ENCODE measurements at regions not wholly inside any gene's neighbourhood (a gene's known extent, or its start where the extent isn't known, plus 50 kb on each side); places are given as distances from the start of the nearest gene placed in this dataset.
"Not testable (repeated sequence)": the region's sequence is repeated elsewhere in the genome, so short reads cannot be mapped to it uniquely, and the experiment has no call there.

DNA sequence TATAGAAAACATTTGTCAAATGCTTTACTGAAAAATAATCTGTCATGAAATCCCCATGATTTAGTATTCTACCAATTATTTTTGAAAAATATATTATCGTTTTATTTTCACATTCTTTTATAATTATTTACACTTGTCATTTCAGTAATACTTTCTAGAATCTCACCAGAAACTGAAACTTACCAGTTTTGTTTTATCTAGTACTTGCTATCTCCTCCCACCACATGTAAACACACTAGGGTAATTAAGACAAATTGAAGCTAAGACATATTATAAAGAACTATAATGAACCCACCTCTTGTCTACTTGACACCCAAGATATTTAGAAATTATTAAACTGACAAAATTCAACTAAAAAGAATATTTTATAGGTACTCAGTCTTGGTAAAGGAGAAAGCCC lies 51.5 kb upstream of the GRM3 start:
- no peak for DNase-seq

DNA sequence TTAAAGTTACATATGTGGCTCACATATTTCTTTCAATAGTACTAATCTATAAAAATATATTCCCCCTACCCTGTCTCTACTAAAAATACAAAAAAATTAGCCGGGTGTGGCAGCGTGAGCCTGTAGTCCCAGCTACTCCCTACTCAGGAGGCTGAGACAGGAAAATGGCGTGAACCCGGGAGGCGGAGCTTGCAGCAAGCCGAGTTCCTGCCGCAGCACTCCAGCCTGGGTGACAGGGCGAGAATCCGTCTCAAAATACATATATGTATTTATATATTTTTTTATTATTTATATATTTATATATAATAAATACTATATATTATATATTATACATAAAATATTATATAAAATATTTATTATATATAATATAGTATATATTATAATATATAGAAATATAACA lies 69.7 kb upstream of the GRM3 start:
- no peak for DNase-seq

- DNase-seq, result no peak
These were observed 84.8 kb upstream of the GRM3 start for GRCh38 chr7:86558680-86559501.

GRCh38 chr7:86534641-86535040 lies 109.1 kb upstream of the GRM3 start:
- DNase-seq, result no peak

- no peak for DNase-seq
These were observed 139.5 kb upstream of the GRM3 start for GRCh38 chr7:86504229-86504628.

DNA sequence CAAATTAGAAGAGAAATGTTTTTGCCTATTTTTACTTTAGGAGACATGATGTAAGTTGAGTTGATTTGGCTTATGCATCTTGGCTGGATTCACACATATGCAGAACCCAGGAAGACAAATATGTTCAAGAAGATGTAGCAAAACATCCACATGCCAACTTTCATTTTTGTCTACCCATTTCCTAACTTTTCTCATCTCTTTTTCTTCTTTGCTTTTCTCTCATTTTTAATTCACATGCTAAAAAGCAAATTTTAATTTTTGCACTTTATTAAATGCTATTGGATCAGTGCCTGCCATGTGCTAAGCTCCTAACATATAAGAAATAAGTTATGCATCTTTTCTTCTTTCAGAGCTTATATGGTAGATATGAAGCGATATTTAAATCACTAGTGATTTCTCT lies 143.7 kb upstream of the GRM3 start:
- DNase-seq, result no peak

DNA sequence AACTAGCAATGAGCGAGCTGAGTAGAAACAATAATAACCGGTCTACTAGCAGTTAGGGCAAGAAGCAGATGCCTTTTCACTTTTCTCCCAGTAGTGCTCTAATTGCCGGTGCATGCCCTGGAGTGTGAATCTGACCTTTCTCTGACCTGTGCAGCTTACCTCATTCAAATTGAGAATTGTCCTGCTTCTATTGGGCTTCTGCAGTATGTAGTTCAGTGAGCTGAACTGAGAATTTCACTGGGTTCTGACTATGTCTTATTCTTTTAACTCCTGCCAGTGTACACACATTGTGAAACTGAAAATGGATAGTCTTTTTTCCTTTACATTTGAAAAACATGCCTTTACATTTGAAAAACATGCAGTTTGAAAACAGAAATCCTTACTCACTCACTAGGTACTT lies 157.9 kb upstream of the GRM3 start:
- no peak for DNase-seq

DNA sequence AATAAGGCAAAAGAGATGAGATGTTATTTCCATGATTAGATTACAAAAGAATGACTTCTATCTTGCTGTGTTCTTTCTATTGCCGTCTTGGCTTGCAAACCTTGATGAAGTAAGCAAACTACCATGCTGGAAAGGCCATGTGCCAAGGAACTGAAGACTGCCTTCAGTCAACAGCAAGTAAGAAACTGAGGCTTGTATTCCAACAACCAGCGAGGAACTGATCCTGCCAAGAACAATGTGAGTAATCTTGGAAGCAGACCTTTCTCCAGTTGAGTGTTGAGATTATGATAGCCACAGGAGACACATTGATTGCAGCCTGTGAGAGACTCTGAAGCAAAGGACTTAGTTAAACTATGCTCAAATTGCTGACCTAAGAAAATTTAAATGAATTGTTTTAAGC lies 164.6 kb upstream of the GRM3 start:
- DNase-seq, result no peak

DNA sequence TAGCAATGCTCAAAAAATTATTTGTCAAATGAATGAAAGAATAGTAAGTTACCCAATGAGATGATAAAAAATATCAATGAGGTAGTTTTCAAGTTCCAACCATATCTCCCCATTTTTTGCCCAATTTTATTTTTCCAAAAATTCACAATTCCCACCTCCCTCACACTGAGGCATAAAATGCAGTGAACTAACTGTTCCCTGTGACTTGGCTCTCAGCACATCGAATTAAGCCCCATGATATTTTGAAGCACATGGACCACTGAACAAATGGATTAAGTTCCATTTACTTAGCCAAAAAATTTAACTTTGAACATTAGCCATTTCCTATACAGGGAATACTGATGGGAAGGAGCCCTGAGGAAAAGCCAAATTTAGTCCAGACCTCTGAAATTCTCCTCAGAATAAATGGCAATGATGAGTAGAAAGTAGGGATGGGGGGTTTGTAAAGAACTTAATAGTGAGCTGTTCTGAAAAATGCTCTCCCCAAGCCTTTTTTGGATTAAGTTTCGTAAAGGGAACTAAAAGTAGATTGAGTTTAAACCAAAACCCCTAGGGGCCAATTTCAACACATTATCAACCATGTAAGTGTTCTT lies 166.3 kb upstream of the GRM3 start:
- DNase-seq, result no peak

DNA sequence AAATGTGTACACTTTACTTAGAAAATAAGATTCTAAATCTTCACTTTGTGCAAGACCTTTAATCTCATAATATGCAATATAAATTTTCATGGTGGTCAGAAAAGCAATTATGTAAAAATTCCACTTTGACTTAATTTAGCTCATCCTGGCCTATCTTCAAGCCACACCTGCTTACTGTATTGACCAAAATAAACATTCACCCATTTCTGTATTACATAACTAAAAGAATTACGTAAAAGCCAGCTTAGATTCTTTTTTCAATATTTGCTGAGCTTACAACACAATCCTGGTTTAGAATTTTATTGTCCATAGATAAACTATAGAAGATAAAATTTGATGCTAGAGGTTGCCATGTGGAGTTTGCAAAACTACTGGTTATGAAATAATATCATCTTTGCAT lies 172.9 kb upstream of the GRM3 start:
- DNase-seq, result no peak

- peak; percentile 62 for DNase-seq
These were observed 173.9 kb upstream of the GRM3 start for GRCh38 chr7:86469680-86470295.

DNA sequence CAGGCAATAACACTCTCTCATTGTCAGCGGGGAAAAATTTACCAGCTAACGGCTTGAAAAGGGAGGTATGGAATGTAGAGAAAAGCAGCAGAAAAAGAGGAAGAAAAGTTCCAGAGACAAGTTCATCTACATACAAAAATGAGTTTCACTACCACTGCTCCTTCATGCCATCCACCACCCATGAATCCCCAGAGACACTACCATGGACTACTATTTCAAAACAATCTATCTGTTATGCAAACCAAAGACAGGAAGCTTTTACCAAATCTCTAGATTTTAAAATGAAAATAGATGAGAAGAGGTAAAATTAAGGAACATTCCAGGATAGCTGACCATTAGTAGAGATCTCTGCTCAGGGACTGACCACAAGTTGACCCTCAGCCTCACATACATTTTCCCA lies 189.0 kb upstream of the GRM3 start:
- no peak for DNase-seq

GRCh38 chr7:86453454-86453853 lies 190.3 kb upstream of the GRM3 start:
- no peak for DNase-seq

GRCh38 chr7:86448856-86449255 lies 194.9 kb upstream of the GRM3 start:
- no peak for DNase-seq

GRCh38 chr7:86445285-86445684 lies 198.4 kb upstream of the GRM3 start:
- no peak for DNase-seq

DNA sequence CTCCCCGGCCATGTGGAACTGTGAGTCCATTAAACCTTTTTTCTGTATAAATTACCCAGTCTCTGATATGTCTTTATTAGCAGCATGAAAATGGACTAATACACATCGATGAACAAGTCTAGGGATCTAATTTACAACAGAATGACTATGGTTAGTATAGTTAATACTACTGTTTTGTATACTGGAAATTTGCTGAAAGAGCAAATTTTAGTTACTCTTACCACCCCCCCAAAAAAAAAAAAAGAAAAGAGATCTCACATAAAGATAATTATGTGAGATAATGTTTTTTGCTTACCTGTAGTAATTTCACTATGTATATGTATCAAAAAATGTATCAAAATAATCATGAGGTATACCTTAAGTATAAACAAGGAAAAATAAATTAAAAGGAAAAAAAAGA lies 199.5 kb upstream of the GRM3 start:
- no peak for DNase-seq

DNA sequence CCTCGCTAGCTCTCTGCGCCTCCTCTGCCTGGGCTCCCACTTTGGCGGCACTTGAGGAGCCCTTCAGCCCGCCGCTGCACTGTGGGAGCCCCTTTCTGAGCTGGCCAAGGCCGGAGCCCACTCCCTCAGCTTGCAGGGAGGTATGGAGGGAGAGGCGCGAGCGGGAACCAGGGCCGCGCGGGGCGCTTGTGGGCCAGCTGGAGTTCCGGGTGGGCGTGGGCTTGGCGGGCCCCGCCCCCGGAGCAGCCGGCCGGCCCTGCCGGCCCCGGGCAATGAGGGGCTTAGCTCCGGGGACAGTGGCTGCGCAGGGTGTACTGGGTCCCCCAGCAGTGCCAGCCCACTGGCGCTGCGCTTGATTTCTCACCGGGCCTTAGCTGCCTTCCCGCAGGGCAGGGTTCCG lies 203.3 kb upstream of the GRM3 start:
- not testable (repeated sequence) for DNase-seq

- DNase-seq, result no peak
These were observed 205.7 kb upstream of the GRM3 start for GRCh38 chr7:86437951-86438450.

DNA sequence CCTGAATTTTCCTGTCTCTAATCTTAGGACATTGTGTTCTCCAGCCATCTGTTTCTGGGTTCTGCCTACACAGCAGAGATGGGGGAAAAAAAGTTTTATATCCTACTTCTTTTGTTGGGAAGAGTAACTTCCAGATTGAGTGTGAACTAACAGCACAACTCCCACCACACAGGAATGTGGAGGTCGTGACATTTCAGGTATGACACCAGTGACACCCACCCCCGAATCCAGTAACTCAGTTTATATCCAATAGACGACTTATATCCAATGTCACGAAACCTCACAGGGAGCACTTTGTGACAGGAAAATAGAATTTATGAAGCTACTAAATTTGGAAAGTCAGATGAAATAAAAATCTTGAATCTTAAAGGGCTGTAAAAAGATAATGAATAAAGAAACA lies 211.9 kb upstream of the GRM3 start:
- no peak for DNase-seq

- no peak for DNase-seq
These were observed 231.9 kb upstream of the GRM3 start for GRCh38 chr7:86411814-86412213.

GRCh38 chr7:86407291-86407690 lies 236.4 kb upstream of the GRM3 start:
- no peak for DNase-seq

DNA sequence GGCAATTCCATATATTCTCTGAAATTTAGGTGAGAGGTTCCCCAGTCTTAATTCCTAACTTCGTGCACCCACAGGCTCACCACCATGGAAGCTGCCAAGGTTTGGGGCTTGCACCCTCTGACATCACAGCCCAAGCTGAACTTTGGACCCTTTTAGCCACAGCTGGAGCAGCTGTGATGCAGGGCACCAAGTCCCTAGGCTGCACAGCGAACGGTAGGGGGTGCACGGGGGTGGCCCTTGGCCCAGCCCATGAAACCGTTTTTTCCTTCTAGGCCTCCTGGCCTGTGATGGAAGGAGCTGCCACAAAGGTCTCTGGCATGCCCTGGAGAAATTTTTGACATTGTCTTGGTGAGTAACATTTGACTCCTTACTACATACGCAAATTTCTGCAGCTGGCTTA lies 251.9 kb upstream of the GRM3 start:
- no peak for DNase-seq

DNA sequence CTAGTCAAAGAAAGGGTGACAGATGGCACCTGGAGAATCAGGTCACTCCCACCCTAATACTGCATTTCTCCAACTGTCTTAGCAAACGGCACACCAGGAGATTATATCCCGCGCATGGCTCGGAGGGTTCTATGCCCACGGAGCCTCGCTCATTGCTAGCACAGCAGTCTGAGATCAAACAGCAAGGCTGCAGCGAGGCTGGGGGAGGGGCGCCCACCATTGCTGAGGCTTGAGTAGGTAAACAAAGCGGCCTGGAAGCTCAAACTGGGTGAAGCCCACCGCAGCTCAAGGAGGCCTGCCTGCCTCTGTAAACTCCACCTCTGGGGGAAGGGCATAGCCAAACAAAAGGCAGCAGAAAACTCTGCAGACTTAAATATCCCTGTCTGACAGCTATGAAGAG lies 268.1 kb upstream of the GRM3 start:
- DNase-seq, result not testable (repeated sequence)

DNA sequence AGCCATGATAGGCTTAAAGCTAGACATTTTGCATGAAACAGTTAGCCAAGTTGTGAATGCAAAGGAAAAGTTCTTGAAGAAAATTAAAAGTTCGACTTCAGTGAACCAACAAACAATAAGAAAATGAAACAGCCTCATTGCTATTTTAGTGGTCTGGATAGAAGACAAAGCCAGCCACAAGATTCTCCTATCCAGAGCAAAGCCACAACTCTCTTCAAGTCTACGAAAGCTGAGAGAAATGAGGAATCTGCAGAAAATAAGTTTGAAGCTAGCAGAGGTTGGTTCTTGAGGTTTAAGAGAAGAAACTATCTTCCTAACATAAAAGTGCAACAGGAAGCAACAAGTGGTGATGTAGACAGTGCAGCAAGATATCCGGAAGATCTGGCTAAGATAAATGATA lies 271.4 kb upstream of the GRM3 start:
- no peak for DNase-seq

Measured in stimulated activated CD4-positive, alpha-beta T cell treated with anti-CD3 and anti-CD28 coated beads, Interleukin-15, amount 100 ng/mL, for 24 hours (primary cell).